HG02610 (cell line): ENCODE measurements at regions not wholly inside any gene's neighbourhood (a gene's known extent, or its start where the extent isn't known, plus 50 kb on each side); places are given as distances from the start of the nearest gene placed in this dataset.

Experiments
- ATAC-seq: cut with Tn5 transposase; IDR thresholded peaks from one replicate; pipeline ENCODE4 v1.9.1; 2021; ENCODE audit warnings: mild to moderate bottlenecking, moderate library complexity; ENCODE audit not compliant: unreplicated experiment

DNA sequence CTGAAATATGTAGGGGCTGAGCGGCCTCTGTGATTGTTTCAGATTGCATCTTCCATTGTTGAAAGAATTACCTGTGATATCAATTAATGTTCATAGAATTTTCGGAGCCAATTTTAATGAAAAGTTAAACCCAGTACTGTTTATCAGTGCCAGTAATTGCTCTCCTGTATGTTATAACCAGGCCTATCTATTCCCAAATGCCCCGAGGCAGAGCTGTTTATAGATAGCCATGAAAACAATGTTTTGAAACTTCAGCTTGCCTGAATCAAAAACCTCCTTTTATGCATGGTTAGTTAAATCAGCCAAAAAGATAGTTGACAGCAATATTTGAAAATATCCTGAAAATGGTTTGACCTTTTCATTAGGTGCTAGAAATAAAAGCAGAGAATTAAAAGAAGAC is 50.1 kb upstream of the HDAC9 start:
- ATAC-seq: no peak
